ENCODE measurements at regions not wholly inside any gene's neighbourhood (a gene's known extent, or its start where the extent isn't known, plus 50 kb on each side); places are given as distances from the start of the nearest gene placed in this dataset.
"Not testable (repeated sequence)": the region's sequence is repeated elsewhere in the genome, so short reads cannot be mapped to it uniquely, and the experiment has no call there.

DNA sequence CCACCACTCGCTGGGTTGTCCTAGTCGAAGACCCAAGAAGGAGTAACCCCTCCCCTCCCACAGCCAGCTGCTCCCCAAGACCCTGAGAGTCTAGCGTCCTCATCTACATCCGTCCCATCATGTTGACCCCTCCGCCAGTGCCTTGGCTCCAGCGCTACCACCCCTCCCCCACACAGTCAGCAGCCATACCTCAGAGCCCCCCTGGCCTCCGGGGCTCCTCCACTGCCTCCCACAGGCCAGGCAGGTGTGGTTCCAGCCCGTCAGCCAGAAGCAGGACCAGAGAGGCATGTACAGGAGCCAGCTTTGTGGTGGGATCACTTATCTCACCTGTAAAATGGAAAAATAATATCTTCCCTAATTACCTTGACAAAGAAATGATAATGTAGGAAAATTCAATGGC lies 51.5 kb upstream of the PHF21B start:
- no peak for DNase-seq (ENCODE audit: low spot score)

DNA sequence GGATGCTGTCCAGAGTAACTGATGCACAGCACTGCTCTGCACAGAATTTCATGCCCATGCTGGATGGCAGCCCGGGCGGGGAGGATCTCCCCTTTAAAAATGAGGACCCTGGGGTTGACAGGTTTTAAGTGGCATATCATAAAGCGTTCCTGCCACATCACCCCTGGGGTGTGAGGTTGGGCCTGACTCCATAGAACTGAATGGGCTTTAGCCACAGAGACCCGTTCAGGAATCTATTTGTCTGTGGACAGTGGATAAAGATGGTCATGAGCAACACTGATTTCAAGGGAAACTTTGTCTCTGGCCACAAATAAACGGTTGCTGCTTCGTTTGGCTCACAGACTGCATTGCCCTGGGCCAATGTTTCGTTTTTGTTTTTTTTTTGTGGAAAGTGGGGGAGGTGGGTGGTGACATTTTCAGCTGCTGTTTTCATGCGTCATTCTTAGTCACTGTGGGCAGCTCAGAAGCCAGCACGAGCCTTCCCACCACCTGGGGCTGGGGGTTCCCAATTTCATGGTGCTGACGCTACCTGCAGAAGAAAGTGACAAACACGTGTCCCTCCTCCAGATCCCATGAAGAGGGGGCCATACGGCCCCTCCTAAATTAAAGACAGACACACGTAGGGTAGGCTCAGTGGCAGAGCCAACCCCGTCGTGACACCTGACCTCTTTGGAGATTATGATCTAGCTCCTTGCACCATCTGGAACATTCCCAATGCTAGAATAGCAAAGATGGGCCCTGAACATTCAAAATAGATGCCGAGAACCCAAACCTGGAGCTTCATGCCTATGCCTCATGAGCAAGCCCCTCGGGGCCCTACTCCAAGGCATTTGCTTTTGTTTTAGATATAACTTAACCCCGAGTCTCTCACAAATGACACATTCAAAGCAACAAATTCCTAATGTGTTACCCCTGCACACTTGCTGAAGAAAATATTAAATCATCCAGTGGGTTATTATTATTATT lies 54.8 kb upstream of the PHF21B start:
- peak; percentile 25 for DNase-seq (ENCODE audit: low spot score)

DNA sequence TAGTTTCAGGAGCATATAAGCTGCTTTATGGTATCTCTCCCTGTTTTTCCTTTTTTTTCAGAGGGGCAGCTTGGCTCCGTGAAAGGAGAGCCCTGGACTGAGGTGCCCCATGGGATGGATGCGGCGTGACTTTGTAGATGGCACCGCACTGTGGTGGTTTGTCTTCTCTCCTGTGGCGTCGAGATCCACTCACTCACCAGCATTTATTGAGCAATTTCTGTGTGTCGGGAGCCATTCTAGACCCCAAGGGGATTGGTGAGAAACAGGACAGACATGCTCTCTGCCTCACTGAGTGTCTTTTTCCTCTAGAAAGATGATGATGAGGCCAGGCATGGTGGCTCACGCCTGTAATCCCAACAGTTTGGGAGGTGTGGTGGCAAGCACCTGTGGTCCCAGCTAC lies 55.9 kb upstream of the PHF21B start:
- no peak for DNase-seq (ENCODE audit: low spot score)

- DNase-seq (ENCODE audit: low spot score): no peak
Measured at GRCh38 chr22:45067731-45068130, 57.9 kb upstream of the PHF21B start.

DNA sequence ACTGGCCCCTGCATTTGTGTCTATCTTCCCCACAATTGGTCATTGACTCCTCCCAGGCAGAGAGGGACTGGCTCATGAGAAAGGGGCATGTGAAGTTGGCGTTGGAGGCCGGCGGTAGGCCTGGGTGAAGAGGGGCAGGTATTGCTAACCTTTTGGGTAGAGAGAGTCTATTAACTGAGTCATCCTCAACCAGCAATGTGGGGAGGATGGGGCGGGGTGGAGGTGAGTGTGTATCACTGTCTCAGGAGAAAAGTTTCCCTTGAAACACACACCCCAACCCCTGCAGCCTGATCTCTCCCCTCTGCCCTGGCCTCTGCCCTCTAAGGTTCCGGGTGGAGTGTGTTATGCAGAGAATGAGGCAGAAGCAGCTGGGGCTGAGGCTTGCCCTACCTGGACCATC lies 60.1 kb upstream of the PHF21B start:
- DNase-seq (ENCODE audit: low spot score): peak; percentile 32

- no peak for DNase-seq (ENCODE audit: low spot score)
Measured at GRCh38 chr22:45071618-45072017, 61.8 kb upstream of the PHF21B start.

DNA sequence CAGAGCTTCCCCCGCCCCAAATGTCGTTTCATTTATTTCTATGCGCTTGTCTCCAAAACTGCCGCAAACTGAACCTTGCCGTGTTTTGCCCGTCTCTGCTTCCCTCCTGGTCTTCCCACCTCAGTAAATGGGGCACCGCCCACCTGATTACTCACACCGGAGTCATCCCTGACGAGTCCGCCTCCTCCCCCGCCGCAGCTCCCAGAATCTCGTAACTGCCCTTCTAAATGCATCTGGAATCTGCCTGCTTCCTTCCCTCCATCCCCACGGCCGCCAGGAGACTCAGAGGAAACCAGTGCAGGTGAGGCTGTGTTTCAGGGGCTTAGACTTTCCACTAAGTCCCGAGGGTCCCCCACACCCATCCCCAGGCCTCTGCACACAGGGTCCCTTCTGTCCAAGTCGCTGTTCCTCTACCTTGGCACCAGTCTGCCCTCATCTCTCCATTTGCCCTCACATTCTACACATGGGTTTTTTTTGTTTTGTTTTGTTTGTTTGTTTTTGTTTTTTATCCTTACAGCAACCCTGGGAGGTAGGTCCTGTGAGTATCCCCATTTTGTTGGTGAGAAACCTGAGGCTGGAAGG lies 62.6 kb upstream of the PHF21B start:
- peak; percentile 83 for DNase-seq (ENCODE audit: low spot score)

- no peak for DNase-seq (ENCODE audit: low spot score)
Measured at GRCh38 chr22:45073064-45073463, 63.3 kb upstream of the PHF21B start.

GRCh38 chr22:45077286-45077685 lies 67.5 kb upstream of the PHF21B start:
- DNase-seq (ENCODE audit: low spot score): no peak

DNA sequence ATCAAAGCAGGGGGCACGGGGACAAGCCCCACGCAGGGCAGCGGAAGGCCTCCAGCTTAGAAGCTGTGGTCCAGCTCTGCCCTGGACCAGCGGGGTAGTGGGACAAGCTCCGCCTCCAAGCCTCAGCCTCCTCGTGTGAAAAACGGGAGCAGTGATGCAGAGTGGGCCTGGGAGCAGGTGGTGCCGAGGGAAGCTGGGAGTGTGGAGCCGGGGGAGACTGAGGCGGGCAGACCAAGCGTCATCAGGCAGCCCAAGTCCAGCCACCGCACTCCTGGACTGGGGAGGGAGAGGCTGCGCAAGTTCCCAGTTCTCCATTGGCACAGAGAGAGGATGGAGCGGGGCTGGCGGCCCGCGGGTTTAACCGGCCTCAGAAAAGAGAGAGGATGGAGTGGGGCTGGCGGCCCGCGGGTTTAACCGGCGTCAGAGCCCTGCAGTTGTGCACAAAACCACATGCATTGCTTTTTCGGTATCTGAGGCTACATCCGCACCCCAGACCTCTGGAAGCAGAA lies 68.1 kb upstream of the PHF21B start:
- no peak for DNase-seq (ENCODE audit: low spot score)

GRCh38 chr22:45082795-45083194 lies 73.0 kb upstream of the PHF21B start:
- no peak for DNase-seq (ENCODE audit: low spot score)

DNA sequence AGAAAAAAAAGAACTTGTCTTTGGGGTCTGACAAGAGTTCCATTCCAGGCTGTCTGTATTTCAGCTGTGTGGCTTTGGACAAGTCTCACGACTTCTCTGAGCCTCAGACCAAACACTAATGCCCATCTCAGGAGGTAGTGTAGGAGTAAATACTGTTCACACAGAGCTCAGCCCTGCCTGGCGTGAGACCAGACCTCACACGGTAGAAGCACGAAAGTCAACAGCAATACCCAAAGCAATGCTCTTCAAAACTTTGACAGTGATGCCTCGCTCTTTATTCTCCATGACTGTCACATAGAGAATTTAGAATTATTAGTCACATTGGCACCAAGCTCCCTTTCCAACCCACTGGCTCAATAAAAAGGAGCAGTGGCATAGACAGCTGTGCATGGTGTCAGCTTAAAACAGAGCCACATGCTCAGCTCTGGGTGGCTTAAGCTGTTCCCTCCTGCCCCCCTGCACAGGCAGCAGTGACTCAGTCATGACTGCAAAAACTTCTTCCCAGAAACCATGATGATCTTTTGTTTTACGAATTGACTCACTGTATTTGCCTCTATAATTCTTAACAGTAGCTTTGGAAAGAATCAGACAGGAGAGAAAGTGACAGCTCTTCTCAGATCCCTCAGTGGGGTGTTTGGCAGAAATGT lies 74.0 kb upstream of the PHF21B start:
- no peak for DNase-seq (ENCODE audit: low spot score)

DNA sequence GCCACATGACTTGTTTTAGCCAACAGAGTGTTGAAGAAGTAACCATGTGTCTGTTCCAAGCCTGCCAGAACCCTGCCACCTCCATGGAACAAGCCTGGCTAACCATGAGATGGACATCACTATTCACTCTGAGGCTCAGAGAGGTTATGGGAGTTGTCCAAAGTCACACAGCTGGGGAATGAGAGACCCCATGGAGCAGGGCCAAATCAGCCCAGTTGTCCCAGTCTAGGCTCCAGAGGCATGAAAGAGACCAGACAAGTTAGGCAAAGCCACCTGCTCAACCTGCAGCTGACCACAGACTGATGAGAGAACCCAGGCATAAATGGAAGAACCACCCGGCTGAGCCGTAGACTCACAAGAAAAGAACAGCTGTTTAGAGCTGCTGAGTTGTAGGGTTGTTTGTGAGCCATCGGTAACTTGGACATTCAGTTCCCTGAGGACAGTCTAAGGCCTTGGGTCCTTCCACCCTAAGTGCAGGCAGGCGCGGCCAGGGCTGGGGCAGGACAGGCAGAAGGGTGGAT lies 74.7 kb upstream of the PHF21B start:
- no peak for DNase-seq (ENCODE audit: low spot score)

GRCh38 chr22:45087802-45088201 lies 75.9 kb upstream of the NUP50 start:
- DNase-seq (ENCODE audit: low spot score): no peak

DNA sequence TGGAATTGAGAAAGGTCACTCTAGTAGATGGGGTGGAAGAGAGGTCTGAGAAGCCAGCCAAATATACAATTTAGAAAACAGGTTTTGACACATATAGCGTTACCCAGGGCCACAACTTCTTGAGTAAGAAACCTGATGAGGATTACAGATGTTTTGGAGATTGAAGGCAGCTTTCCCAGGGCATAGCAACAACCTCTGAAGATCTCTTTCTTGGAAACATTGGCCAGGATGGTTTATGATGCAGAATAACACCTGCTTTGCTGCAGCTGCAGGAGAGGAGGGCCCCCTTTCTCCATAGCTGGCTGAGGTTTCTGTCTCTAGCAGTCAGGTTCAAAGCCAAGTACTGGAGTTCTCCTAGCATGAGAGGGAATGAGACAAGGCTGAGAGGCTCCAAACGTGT lies 75.1 kb upstream of the NUP50 start:
- no peak for DNase-seq (ENCODE audit: low spot score)

DNA sequence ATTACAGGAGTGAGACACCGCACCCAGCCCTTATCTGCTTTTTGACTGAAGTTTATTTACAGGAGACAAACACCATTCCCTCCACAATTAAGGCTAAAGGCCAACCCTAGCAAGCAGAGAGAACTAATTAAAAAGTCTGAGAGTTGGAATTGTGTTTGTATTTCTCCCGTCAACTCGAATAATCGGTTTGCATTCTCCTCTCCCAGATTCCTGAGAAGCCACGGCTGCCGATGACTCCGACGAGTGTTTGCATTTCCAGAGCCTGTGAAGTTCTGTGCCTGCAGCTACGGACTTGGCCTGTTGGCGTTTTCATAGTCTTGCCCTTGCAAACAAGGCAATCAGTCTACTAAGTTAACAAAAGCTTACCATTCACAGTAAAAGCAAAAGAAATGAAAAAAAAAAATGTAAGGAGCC lies 73.2 kb upstream of the NUP50 start:
- DNase-seq (ENCODE audit: low spot score): no peak

GRCh38 chr22:45091254-45091854 lies 72.4 kb upstream of the NUP50 start:
- no peak for DNase-seq (ENCODE audit: low spot score)

DNA sequence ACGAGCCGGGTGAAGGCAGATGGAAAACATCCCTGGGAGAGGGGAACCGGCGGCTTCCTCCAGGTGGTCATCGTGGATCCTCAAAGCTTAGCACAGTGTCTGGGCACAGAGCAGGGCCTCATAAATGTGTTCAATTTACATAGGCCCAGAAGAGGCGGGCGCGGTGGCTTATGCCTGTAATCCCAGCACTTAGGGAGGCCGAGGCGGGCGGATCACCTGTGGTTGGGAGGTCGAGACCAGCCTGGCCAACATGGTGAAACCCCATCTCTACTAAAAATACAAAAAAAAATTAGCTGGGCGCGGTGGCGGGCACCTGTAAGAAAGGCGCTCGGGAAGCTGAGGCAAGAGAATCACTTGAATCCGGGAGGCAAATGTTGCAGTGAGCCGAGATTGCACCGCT lies 71.8 kb upstream of the NUP50 start:
- not testable (repeated sequence) for DNase-seq (ENCODE audit: low spot score)

DNA sequence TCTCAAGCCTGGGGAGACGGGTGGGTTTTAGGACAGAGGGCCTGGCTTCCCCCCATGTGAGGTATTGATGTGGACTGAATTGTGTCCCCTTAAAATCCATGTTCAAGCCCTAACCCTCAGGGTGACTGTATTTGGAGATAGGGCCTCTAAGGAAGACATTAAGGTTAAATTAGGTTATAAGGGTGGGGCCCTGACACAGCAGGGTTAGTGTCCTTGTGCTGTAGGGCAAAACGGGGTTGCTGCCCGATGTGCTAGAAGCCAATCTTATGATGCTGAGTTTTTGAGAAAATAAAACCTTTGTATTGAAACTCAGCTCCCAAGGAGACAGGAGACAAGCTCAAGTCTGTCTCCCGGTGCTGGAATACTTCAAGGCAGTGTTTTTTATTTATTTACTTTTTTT lies 71.1 kb upstream of the NUP50 start:
- no peak for DNase-seq (ENCODE audit: low spot score)

GRCh38 chr22:45093609-45094008 lies 70.1 kb upstream of the NUP50 start:
- DNase-seq (ENCODE audit: low spot score): peak; percentile 46

DNA sequence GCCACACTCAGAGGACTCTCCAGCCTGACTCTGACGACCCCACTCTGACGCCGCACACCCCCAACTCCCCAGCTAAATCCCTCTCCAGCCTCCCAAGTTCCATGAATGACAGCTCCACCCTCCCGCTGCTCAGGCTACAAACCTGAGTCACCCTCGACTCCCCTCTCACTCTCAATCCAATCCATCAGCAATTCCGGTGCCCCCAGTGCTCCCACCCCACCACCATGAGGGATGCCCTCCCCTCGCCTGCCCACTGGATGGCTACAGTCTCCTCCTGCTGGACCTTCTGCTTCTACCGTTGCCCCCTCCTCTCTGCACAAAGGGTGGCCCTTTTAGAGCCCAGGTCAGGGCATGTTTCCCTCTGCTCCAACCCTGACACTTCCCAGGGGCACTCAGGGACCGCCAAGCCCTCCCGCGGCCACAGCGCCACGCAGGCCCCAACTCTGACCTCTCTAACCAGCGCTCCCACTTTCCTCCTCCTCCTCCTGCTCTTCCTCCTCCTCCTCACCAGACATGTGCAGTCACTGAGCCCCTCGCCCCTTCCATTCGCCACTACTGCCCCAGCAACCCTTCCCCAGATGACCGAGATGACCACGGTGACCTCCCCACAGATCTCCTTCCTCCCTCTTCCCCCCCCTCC lies 69.5 kb upstream of the NUP50 start:
- no peak for DNase-seq (ENCODE audit: low spot score)

DNA sequence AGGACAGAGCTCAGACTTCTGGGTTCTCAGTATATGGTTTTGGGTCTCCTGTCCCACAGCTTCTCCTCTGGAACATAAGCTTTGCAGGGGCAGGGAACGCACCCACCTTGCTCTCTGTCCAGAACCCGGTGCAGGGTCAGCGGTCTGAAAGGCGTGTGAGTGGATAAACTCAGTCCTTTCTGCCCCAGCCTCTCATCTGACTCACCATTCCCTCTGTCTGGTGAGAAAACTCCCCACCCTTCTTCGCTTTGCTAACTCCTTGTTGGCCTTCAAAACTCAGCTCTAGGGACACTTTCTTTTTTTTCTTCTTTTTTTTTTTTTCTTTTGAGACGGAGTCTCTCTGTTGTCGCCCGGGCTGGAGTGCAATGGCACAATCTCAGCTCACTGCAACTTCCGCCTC lies 68.9 kb upstream of the NUP50 start:
- DNase-seq (ENCODE audit: low spot score): no peak

All from SW480 (cell line).